PC-3 (cell line): ENCODE measurements at regions not wholly inside any gene's neighbourhood (a gene's known extent, or its start where the extent isn't known, plus 50 kb on each side); places are given as distances from the start of the nearest gene placed in this dataset.

Experiments used
- ATAC-seq: fragments of 200-7000 bp; cut with Tn5 transposase; 2 replicates; pipeline ENCODE4 v1.9.1; 2020; ENCODE audit warnings: mild to moderate bottlenecking, moderate library complexity
- BruUV-seq: library from RNA; stranded (reverse); fragments of 400-500 nt; replicated peaks from 2 replicates; lab custom pipeline; 2021; lab: Mats Ljungman, UMichigan
- CTCF ChIA-PET: fragments of 300-600 bp; sonication (Branson Sonifier 250); formaldehyde crosslinking; loops from one replicate; lab custom pipeline; 2022; ENCODE audit warnings: antibody characterized with exemption; lab: Charles Lee
- POLR2A ChIA-PET: fragments of 300-600 bp; sonication (Branson Sonifier 250); formaldehyde crosslinking; loops from one replicate; lab custom pipeline; 2022; ENCODE audit warnings: antibody characterized with exemption; ENCODE audit not compliant: unreplicated experiment; lab: Charles Lee
- DNase-seq: peaks from one replicate; pipeline ENCODE4 v3.0.0-alpha.2; 2015
- H2AFZ ChIP-seq: fragments of 300-600 bp; sonication (generic); 2 replicates; pipeline ENCODE4 v1.6.0; 2016; ENCODE audit warnings: antibody characterized with exemption, low read length
- H3F3A ChIP-seq: fragments of 300-600 bp; sonication (generic); one replicate; pipeline ENCODE4 v1.6.0; 2017; ENCODE audit warnings: antibody characterized with exemption, low read length, control low read depth, mild to moderate bottlenecking; ENCODE audit not compliant: unreplicated experiment
- H3K27ac ChIP-seq: fragments of 300-600 bp; sonication (generic); 2 replicates; pipeline ENCODE4 v1.5.1; 2016; ENCODE audit warnings: mild to moderate bottlenecking, low read length
- H3K27me3 ChIP-seq: fragments of 300-600 bp; sonication (generic); 2 replicates; pipeline ENCODE4 v1.6.1; 2016; ENCODE audit warnings: low read length, mixed read lengths
- H3K36me3 ChIP-seq: fragments of 300-600 bp; sonication (generic); 2 replicates; pipeline ENCODE4 v1.6.1; 2016; ENCODE audit warnings: low read depth, mixed run types, low read length, mixed read lengths
- H3K4me1 ChIP-seq: fragments of 300-600 bp; sonication (generic); 2 replicates; pipeline ENCODE4 v1.5.1; 2016; ENCODE audit warnings: low read length; ENCODE audit not compliant: insufficient read depth
- H3K4me2 ChIP-seq: fragments of 300-600 bp; sonication (generic); 2 replicates; pipeline ENCODE4 v1.6.0; 2016; ENCODE audit warnings: low read length
- H3K4me3 ChIP-seq: fragments of 300-600 bp; sonication (generic); 2 replicates; pipeline ENCODE4 v1.5.1; 2016; ENCODE audit warnings: mild to moderate bottlenecking, low read length, mixed read lengths
- H3K79me2 ChIP-seq: fragments of 300-600 bp; sonication (generic); 2 replicates; pipeline ENCODE4 v1.6.1; 2017; ENCODE audit warnings: low read length, mixed read lengths
- H3K9ac ChIP-seq: fragments of 300-600 bp; sonication (generic); 2 replicates; pipeline ENCODE4 v1.6.0; 2016; ENCODE audit warnings: mild to moderate bottlenecking, low read length
- H3K9me2 ChIP-seq: fragments of 300-600 bp; sonication (generic); replicated peaks from 2 replicates; pipeline ENCODE4 v1.6.1; 2016; ENCODE audit warnings: mixed run types, low read length, mixed read lengths
- H3K9me3 ChIP-seq: fragments of 300-600 bp; sonication (generic); 2 replicates; pipeline ENCODE4 v1.6.1; 2016; ENCODE audit warnings: low read length, mixed read lengths
- H4K20me1 ChIP-seq: fragments of 300-600 bp; sonication (generic); 2 replicates; pipeline ENCODE4 v1.6.1; 2016; ENCODE audit warnings: low read length, mixed read lengths
- EZH2 ChIP-seq: fragments of 300-600 bp; sonication (generic); IDR thresholded peaks from one replicate; pipeline ENCODE4 v1.6.1; 2017; ENCODE audit warnings: antibody characterized with exemption, mild to moderate bottlenecking, low read length; ENCODE audit not compliant: unreplicated experiment
- EZH2phosphoT487 ChIP-seq: fragments of 300-600 bp; sonication (generic); IDR thresholded peaks from 2 replicates; pipeline ENCODE4 v1.6.1; 2018; ENCODE audit warnings: mild to moderate bottlenecking, antibody characterized with exemption, low read length, borderline replicate concordance
- intact Hi-C: fragments of 100-400 bp; cut with micrococcal nuclease; formaldehyde crosslinking; loops from 2 replicates; pipeline ENCODE4 v1.9.0; 2023
- TF ChIP-seq, protein P1 (sequence below): fragments of 300-600 bp; sonication (generic); conservative IDR thresholded peaks from 2 replicates; pipeline ENCODE4 v1.5.1; 2017; ENCODE audit warnings: antibody characterized with exemption, low read depth, mild to moderate bottlenecking, low read length

- Histone ChIP-seq H3K27ac (no peak overlapping the region), H3K4me1 (no peaks in the 10 kb centered on the region), H3K27me3 (no peaks in the 10 kb centered on the region), H2AFZ (no peak overlapping the region), H3K9me3 (no peaks in the 10 kb centered on the region), H4K20me1 (no peaks in the 10 kb centered on the region), H3K4me3 (no peak overlapping the region), H3K36me3 (no peaks in the 10 kb centered on the region), H3K79me2 (no peaks in the 10 kb centered on the region), H3K9me2 (no peaks in the 10 kb centered on the region), H3K4me2 (no peak overlapping the region), H3F3A (no peaks in the 10 kb centered on the region), H3K9ac (no peak overlapping the region)
- BruUV-seq: no TSS peak
- ChIA-PET CTCF (no interaction called here), POLR2A (no interaction called here)
- no peak for TF ChIP-seq EZH2phosphoT487
- TF ChIP-seq EZH2: no peak
- TF ChIP-seq, protein P1, sequence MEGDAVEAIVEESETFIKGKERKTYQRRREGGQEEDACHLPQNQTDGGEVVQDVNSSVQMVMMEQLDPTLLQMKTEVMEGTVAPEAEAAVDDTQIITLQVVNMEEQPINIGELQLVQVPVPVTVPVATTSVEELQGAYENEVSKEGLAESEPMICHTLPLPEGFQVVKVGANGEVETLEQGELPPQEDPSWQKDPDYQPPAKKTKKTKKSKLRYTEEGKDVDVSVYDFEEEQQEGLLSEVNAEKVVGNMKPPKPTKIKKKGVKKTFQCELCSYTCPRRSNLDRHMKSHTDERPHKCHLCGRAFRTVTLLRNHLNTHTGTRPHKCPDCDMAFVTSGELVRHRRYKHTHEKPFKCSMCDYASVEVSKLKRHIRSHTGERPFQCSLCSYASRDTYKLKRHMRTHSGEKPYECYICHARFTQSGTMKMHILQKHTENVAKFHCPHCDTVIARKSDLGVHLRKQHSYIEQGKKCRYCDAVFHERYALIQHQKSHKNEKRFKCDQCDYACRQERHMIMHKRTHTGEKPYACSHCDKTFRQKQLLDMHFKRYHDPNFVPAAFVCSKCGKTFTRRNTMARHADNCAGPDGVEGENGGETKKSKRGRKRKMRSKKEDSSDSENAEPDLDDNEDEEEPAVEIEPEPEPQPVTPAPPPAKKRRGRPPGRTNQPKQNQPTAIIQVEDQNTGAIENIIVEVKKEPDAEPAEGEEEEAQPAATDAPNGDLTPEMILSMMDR: no peak
- intact Hi-C loops: no loop called here
- ATAC-seq (no peak), DNase-seq (no peak)
Observed at GRCh38 chrX:42462917-42463316, 315.0 kb downstream of the PPP1R2C start.

DNA sequence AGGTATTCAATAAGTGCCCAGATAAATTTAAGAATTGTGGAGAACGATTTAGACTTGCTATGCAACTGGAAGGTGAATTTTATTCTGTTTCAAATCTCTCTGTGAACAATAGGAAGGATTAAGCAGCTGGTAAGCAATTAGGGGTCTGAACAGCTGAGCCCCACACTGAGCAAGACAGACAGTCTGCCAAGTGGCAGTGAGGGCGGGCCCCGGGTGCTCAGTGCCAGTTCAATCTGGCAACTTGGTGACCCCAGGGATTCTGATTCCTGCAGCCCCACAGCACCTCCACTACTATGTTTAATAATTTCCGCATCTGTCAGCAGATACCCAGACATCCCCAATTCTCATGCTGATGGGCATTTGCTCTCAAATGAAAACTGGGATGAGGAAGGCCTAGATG lies 317.3 kb downstream of the PPP1R2C start:
- DNase-seq: no peak
- no peaks in the 10 kb centered on the region for H3F3A ChIP-seq
- POLR2A ChIA-PET: no interaction called here

GRCh38 chrX:42459735-42460134 lies 318.2 kb downstream of the PPP1R2C start:
- CTCF ChIA-PET: no interaction called here
- TF ChIP-seq EZH2phosphoT487 (no peak), EZH2 (no peak)
- TF ChIP-seq, protein P1: no peak
- Histone ChIP-seq H2AFZ (no peak overlapping the region), H3K9ac (no peak overlapping the region), H3K9me3 (no peaks in the 10 kb centered on the region), H3F3A (no peaks in the 10 kb centered on the region), H4K20me1 (no peaks in the 10 kb centered on the region), H3K4me3 (no peak overlapping the region), H3K79me2 (no peaks in the 10 kb centered on the region), H3K27ac (no peak overlapping the region), H3K9me2 (no peaks in the 10 kb centered on the region), H3K4me2 (no peak overlapping the region), H3K36me3 (no peaks in the 10 kb centered on the region), H3K27me3 (no peaks in the 10 kb centered on the region), H3K4me1 (no peaks in the 10 kb centered on the region)
- no TSS peak for BruUV-seq
- intact Hi-C loops: no loop called here
- ATAC-seq: no peak
- DNase-seq: no peak
- POLR2A ChIA-PET: no interaction called here

More for the DNA sequence above, 317.3 kb downstream of the PPP1R2C start:
- no peaks in the 10 kb centered on the region for H3K27me3 ChIP-seq
- CTCF ChIA-PET: no interaction called here
- H3K79me2 ChIP-seq: no peaks in the 10 kb centered on the region
- no peaks in the 10 kb centered on the region for H3K36me3 ChIP-seq
- H3K27ac ChIP-seq: no peak overlapping the region
- intact Hi-C loops: no loop called here
- no TSS peak for BruUV-seq
- no peak for TF ChIP-seq EZH2phosphoT487
- TF ChIP-seq, protein P1: no peak
- no peak for TF ChIP-seq EZH2
- H3K9me3 ChIP-seq: no peaks in the 10 kb centered on the region
- no peak overlapping the region for H3K4me3 ChIP-seq
- H3K9me2 ChIP-seq: no peaks in the 10 kb centered on the region
- H3K4me1 ChIP-seq: no peaks in the 10 kb centered on the region
- no peak overlapping the region for H3K9ac ChIP-seq
- ATAC-seq: no peak
- H2AFZ ChIP-seq: no peak overlapping the region
- no peaks in the 10 kb centered on the region for H4K20me1 ChIP-seq
- H3K4me2 ChIP-seq: no peak overlapping the region
